SK-N-SH (cell line): ENCODE measurements at regions not wholly inside any gene's neighbourhood (a gene's known extent, or its start where the extent isn't known, plus 50 kb on each side); places are given as distances from the start of the nearest gene placed in this dataset.

Source experiments
- CTCF ChIA-PET: fragments of 300-600, 350-600 bp; formaldehyde crosslinking; extraction: SDS; loops from one replicate; lab custom pipeline; 2021; lab: Yijun Ruan, JAX
- POLR2A ChIA-PET: fragments of 350-600 bp; sonication (Branson Sonifier 250); formaldehyde crosslinking; extraction: SDS; loops from one replicate; lab custom pipeline; 2020; ENCODE audit warnings: antibody characterized with exemption, inconsistent platforms; lab: Yijun Ruan, JAX
- DNase-seq: peaks from one replicate; pipeline ENCODE4 v3.0.0; 2012
- H2AFZ ChIP-seq: fragments of 200-600 bp; sonication (generic); 2 replicates; pipeline ENCODE4 v1.8.1; 2016; ENCODE audit warnings: antibody characterized with exemption, mild to moderate bottlenecking, low read depth
- H3F3A ChIP-seq: fragments of 200-600 bp; sonication (generic); replicated peaks from 2 replicates; pipeline ENCODE3; 2016; ENCODE audit warnings: antibody characterized with exemption, mild to moderate bottlenecking; ENCODE audit not compliant: insufficient read depth
- H3K27ac ChIP-seq, 2 experiments: fragments of 200-500 bp in 1 of 2; fragments of 200-600 bp in 1 of 2; sonication (Bioruptor generic) in 1 of 2; sonication (generic), shearing (Covaris generic) in 1 of 2; 2 replicates each; pipeline versions ENCODE4 v1.5.1 to v1.6.1; 2014 to 2016; ENCODE audit warnings: low read depth in 2 of 2, inconsistent platforms in 1 of 2, low read length in 1 of 2, mild to moderate bottlenecking in 1 of 2, mixed read lengths in 1 of 2
- H3K27me3 ChIP-seq: fragments of 200-600 bp; sonication (generic), shearing (Covaris generic); 2 replicates; pipeline ENCODE4 v1.6.1; 2016; ENCODE audit warnings: mixed run types; ENCODE audit not compliant: insufficient read depth
- H3K36me3 ChIP-seq, 2 experiments: fragments of 200-500 bp in 1 of 2; fragments of 200-600 bp in 1 of 2; sonication (Bioruptor generic) in 1 of 2; sonication (generic) in 1 of 2; replicated peaks in 1 of 2; 2 replicates each; pipeline versions ENCODE3 to v1.5.1; 2014 to 2016; ENCODE audit warnings: low read length in 1 of 2, mild to moderate bottlenecking in 1 of 2; ENCODE audit not compliant: insufficient read depth in 2 of 2, control insufficient read depth in 1 of 2
- H3K4me1 ChIP-seq, 2 experiments: fragments of 200-500 bp in 1 of 2; fragments of 200-600 bp in 1 of 2; sonication (Bioruptor generic) in 1 of 2; sonication (generic), shearing (Covaris generic) in 1 of 2; 2 replicates each; pipeline versions ENCODE4 v1.5.1 to v1.6.1; 2014 to 2016; ENCODE audit warnings: low read depth in 1 of 2, low read length in 1 of 2, mixed run types in 1 of 2; ENCODE audit not compliant: insufficient read depth in 2 of 2, control insufficient read depth in 1 of 2
- H3K4me2 ChIP-seq: fragments of 200-600 bp; sonication (generic), shearing (Covaris generic); 2 replicates; pipeline ENCODE4 v1.6.1; 2017; ENCODE audit warnings: mixed run types
- H3K4me3 ChIP-seq, 2 experiments: fragments of 200-500 bp in 1 of 2; fragments of 200-600 bp in 1 of 2; sonication (Bioruptor generic) in 1 of 2; sonication (generic), shearing (Covaris generic) in 1 of 2; 2 replicates each; pipeline versions ENCODE4 v1.5.1 to v1.8.1; 2014 to 2016; ENCODE audit warnings: low read depth in 2 of 2, inconsistent platforms in 1 of 2, low read length in 1 of 2, mild to moderate bottlenecking in 1 of 2, mixed read lengths in 1 of 2, moderate library complexity in 1 of 2
- H3K79me2 ChIP-seq: fragments of 200-600 bp; sonication (generic); 2 replicates; pipeline ENCODE4 v1.8.1; 2017; ENCODE audit warnings: mild to moderate bottlenecking; ENCODE audit not compliant: insufficient read depth
- H3K9ac ChIP-seq: fragments of 200-600 bp; sonication (generic); 2 replicates; pipeline ENCODE4 v1.6.1; 2017; ENCODE audit warnings: mixed run types
- H3K9me2 ChIP-seq: fragments of 200-600 bp; sonication (generic); 2 replicates; pipeline ENCODE4 v1.6.1; 2017; ENCODE audit warnings: mixed run types
- H3K9me3 ChIP-seq: fragments of 200-600 bp; sonication (generic); 2 replicates; pipeline ENCODE4 v1.6.1; 2017; ENCODE audit warnings: mixed run types, mild to moderate bottlenecking, moderate library complexity
- H4K20me1 ChIP-seq: fragments of 200-600 bp; sonication (generic); 2 replicates; pipeline ENCODE4 v1.6.1; 2017; ENCODE audit warnings: mild to moderate bottlenecking, mixed run types; ENCODE audit not compliant: insufficient read depth
- CHD2 ChIP-seq: fragments of 150-350 bp; IDR thresholded peaks from 2 replicates; pipeline ENCODE4 v1.6.1; 2018; ENCODE audit warnings: low read length; ENCODE audit not compliant: partially characterized antibody
- FOXJ3 ChIP-seq: sonication (generic); formaldehyde crosslinking; IDR thresholded peaks from 2 replicates; pipeline ENCODE4 v1.5.1; 2020; ENCODE audit warnings: mild to moderate bottlenecking, missing genetic modification reagents
- FOXM1 ChIP-seq: IDR thresholded peaks from 2 replicates; pipeline ENCODE4 v1.4.0; 2012; ENCODE audit warnings: low read depth, mild to moderate bottlenecking
- GATA2 ChIP-seq: sonication (generic); formaldehyde crosslinking; IDR thresholded peaks from 2 replicates; pipeline ENCODE4 v1.5.0; 2020; ENCODE audit warnings: mild to moderate bottlenecking, missing genetic modification reagents
- JUND ChIP-seq: IDR thresholded peaks from 2 replicates; pipeline ENCODE4 v1.4.0; 2012
- MAX ChIP-seq: IDR thresholded peaks from 2 replicates; pipeline ENCODE4 v1.4.0; 2012; ENCODE audit warnings: low read depth
- MEF2A ChIP-seq: IDR thresholded peaks from 2 replicates; pipeline ENCODE4 v1.4.0; 2012; ENCODE audit warnings: low read depth, borderline replicate concordance
- MXI1 ChIP-seq: IDR thresholded peaks from 2 replicates; pipeline ENCODE4 v1.6.1; 2012; ENCODE audit warnings: mild to moderate bottlenecking, low read depth, low read length, improper control_type of control experiment
- NFIC ChIP-seq: IDR thresholded peaks from 2 replicates; pipeline ENCODE4 v1.4.0; 2012; ENCODE audit warnings: borderline replicate concordance
- NRF1 ChIP-seq: IDR thresholded peaks from 2 replicates; pipeline ENCODE4 v1.6.1; 2012; ENCODE audit warnings: low read depth, mild to moderate bottlenecking, low read length
- POLR2AphosphoS5 ChIP-seq: IDR thresholded peaks from 2 replicates; pipeline ENCODE4 v1.6.1; 2012; ENCODE audit warnings: low read depth, low read length
- SMC3 ChIP-seq: IDR thresholded peaks from 2 replicates; pipeline ENCODE4 v1.6.1; 2012; ENCODE audit warnings: low read depth, low read length, improper control_type of control experiment
- TCF12 ChIP-seq: IDR thresholded peaks from 2 replicates; pipeline ENCODE4 v1.4.0; 2012
- TEAD4 ChIP-seq: IDR thresholded peaks from 2 replicates; pipeline ENCODE4 v1.4.0; 2012; ENCODE audit warnings: mild to moderate bottlenecking, borderline replicate concordance; ENCODE audit not compliant: insufficient read depth
- USF2 ChIP-seq: fragments of 150-350 bp; IDR thresholded peaks from 2 replicates; pipeline ENCODE4 v1.6.1; 2017; ENCODE audit warnings: antibody characterized with exemption, low read length, low read depth, borderline replicate concordance
- YY1 ChIP-seq: IDR thresholded peaks from 2 replicates; pipeline ENCODE4 v1.4.0; 2012; ENCODE audit warnings: low read depth, mild to moderate bottlenecking
- ZBTB33 ChIP-seq: IDR thresholded peaks from 2 replicates; pipeline ENCODE4 v1.4.0; 2012; ENCODE audit warnings: low read depth, borderline replicate concordance
- WGBS: methylation state at CpG from one replicate; pipeline ENCODE4 v1.1.6; 2017; ENCODE audit warnings: low lambda C conversion rate; 5-methylcytosine and 5-hydroxymethylcytosine counted together

- Histone ChIP-seq H3K4me1 (no peaks in the 10 kb centered on the region; a peak in 1 of 4 replicates), H2AFZ (no peak overlapping the region), H3K27ac (no peak overlapping the region), H3K4me2 (no peak overlapping the region), H3F3A (no peaks in the 10 kb centered on the region), H3K27me3 (no peaks in the 10 kb centered on the region), H4K20me1 (no peaks in the 10 kb centered on the region), H3K4me3 (no peak overlapping the region), H3K9ac (no peak overlapping the region), H3K79me2 (no peaks in the 10 kb centered on the region), H3K9me3 (no peaks in the 10 kb centered on the region), H3K36me3 (no peaks in the 10 kb centered on the region), H3K9me2 (no peaks in the 10 kb centered on the region)
- ChIA-PET CTCF (no interaction called here), POLR2A (no interaction called here)
- DNase-seq = no peak
- TF ChIP-seq POLR2AphosphoS5 (no peak), FOXM1 (no peak), GATA2 (CRISPR knock-in tag) (no peak), NRF1 (no peak), TEAD4 (no peak), CHD2 (no peak), MAX (no peak), YY1 (no peak), MXI1 (no peak)
- 56% methylated on average over 11 of the region's 20 CpGs for WGBS
Observed at GRCh38 chr22:47781427-47782111, 1019.1 kb downstream of the TBC1D22A start.

GRCh38 chr22:47781024-47781423 is 1018.6 kb downstream of the TBC1D22A start:
- Histone ChIP-seq H4K20me1 (no peaks in the 10 kb centered on the region), H3K9me2 (no peaks in the 10 kb centered on the region), H3K27me3 (no peaks in the 10 kb centered on the region), H3K4me3 (no peak overlapping the region), H3K36me3 (no peaks in the 10 kb centered on the region), H3K4me2 (no peak overlapping the region), H3K9me3 (no peaks in the 10 kb centered on the region), H3K79me2 (no peaks in the 10 kb centered on the region)
- WGBS = 14% methylated on average over 5 of the region's 12 CpGs
- POLR2A ChIA-PET = no interaction called here
- CTCF ChIA-PET = no interaction called here
- TF ChIP-seq NFIC = no peak
- TF ChIP-seq MEF2A = no peak
- no peak for TF ChIP-seq FOXJ3
- TF ChIP-seq TCF12 = no peak
- no peak for TF ChIP-seq USF2
- no peak for TF ChIP-seq ZBTB33
- TF ChIP-seq FOXM1 = no peak
- no peak for TF ChIP-seq JUND
- TF ChIP-seq SMC3 = no peak
- TF ChIP-seq, all 33 proteins: peak for 0
- H2AFZ ChIP-seq = no peak overlapping the region
- H3F3A ChIP-seq = no peaks in the 10 kb centered on the region
- no peaks in the 10 kb centered on the region; a peak in 1 of 4 replicates for H3K4me1 ChIP-seq
- H3K27ac ChIP-seq = no peak overlapping the region
- no peak overlapping the region for H3K9ac ChIP-seq
- no peak for DNase-seq
